Karpas-422 (cell line): ENCODE measurements at regions not wholly inside any gene's neighbourhood (a gene's known extent, or its start where the extent isn't known, plus 50 kb on each side); places are given as distances from the start of the nearest gene placed in this dataset.

Experiments used
- DNase-seq: peaks from one replicate; pipeline ENCODE4 v3.0.0-alpha.2; 2015
- H2AFZ ChIP-seq: fragments of 200-600 bp; sonication (generic); 2 replicates; pipeline ENCODE4 v1.6.1; 2014; ENCODE audit warnings: antibody characterized with exemption, low read length, mixed read lengths
- H3K27ac ChIP-seq: fragments of 200-600 bp; sonication (generic); 2 replicates; pipeline ENCODE4 v1.5.1; 2014; ENCODE audit warnings: mild to moderate bottlenecking, low read length, moderate library complexity
- H3K27me3 ChIP-seq: fragments of 200-600 bp; sonication (generic); 2 replicates; pipeline ENCODE4 v1.6.1; 2014; ENCODE audit warnings: low read length, mixed read lengths
- H3K36me3 ChIP-seq: fragments of 200-600 bp; sonication (generic); 2 replicates; pipeline ENCODE4 v1.6.1; 2014; ENCODE audit warnings: low read length, mixed read lengths; ENCODE audit not compliant: insufficient read depth
- H3K4me1 ChIP-seq: fragments of 200-600 bp; sonication (generic); 2 replicates; pipeline ENCODE4 v1.6.1; 2014; ENCODE audit warnings: mild to moderate bottlenecking, low read length, mixed read lengths
- H3K4me2 ChIP-seq: fragments of 200-600 bp; sonication (generic); 2 replicates; pipeline ENCODE4 v1.6.1; 2014; ENCODE audit warnings: low read length, low read depth, mild to moderate bottlenecking; ENCODE audit not compliant: poor library complexity, severe bottlenecking
- H3K4me3 ChIP-seq: fragments of 200-600 bp; sonication (generic); 2 replicates; pipeline ENCODE4 v1.5.1; 2014; ENCODE audit warnings: mild to moderate bottlenecking, antibody characterized with exemption, low read length, mixed read lengths
- H3K79me2 ChIP-seq: fragments of 200-600 bp; sonication (generic); 2 replicates; pipeline ENCODE4 v1.6.1; 2014; ENCODE audit warnings: mild to moderate bottlenecking, low read length, mixed read lengths
- H3K9ac ChIP-seq: fragments of 200-600 bp; sonication (generic); 2 replicates; pipeline ENCODE4 v1.6.0; 2014; ENCODE audit warnings: low read length
- H3K9me2 ChIP-seq: fragments of 200-600 bp; sonication (generic), shearing (Covaris generic); replicated peaks from 2 replicates; pipeline ENCODE4 v1.6.0; 2014; ENCODE audit warnings: mild to moderate bottlenecking, low read length, moderate library complexity; ENCODE audit not compliant: insufficient read depth
- H3K9me3 ChIP-seq: fragments of 300-700, 200-600 bp; sonication (generic); 2 replicates; pipeline ENCODE4 v1.6.1; 2014; ENCODE audit warnings: low read length, mixed read lengths
- H4K20me1 ChIP-seq: fragments of 200-600 bp; sonication (generic); 2 replicates; pipeline ENCODE4 v1.6.1; 2014; ENCODE audit warnings: mild to moderate bottlenecking, antibody characterized with exemption, low read length, low read depth; ENCODE audit not compliant: insufficient read depth

- Histone ChIP-seq H3K36me3 (no peaks in the 10 kb centered on the region), H3K9me3 (no peaks in the 10 kb centered on the region), H3K9me2 (no peaks in the 10 kb centered on the region), H2AFZ (no peak overlapping the region), H4K20me1 (no peaks in the 10 kb centered on the region), H3K4me2 (no peak overlapping the region), H3K4me3 (no peak overlapping the region), H3K79me2 (no peaks in the 10 kb centered on the region), H3K27ac (no peak overlapping the region), H3K27me3 (no peaks in the 10 kb centered on the region), H3K9ac (no peak overlapping the region), H3K4me1 (peaks cover 24% of the 10 kb centered on the region)
- DNase-seq: no peak
These were observed 60.6 kb upstream of the CCN6 start for GRCh38 chr6:111993342-111993741.

GRCh38 chr6:111994791-111995190 lies 59.1 kb upstream of the CCN6 start:
- peaks cover 20% of the 10 kb centered on the region for H3K4me1 ChIP-seq
- no peak for DNase-seq
- no peak overlapping the region for H3K27ac ChIP-seq
- no peaks in the 10 kb centered on the region for H3K27me3 ChIP-seq
- H3K9me3 ChIP-seq: no peaks in the 10 kb centered on the region
- H3K79me2 ChIP-seq: no peaks in the 10 kb centered on the region
- no peak overlapping the region for H3K4me2 ChIP-seq
- no peak overlapping the region for H3K4me3 ChIP-seq
- H4K20me1 ChIP-seq: no peaks in the 10 kb centered on the region
- no peak overlapping the region for H2AFZ ChIP-seq
- H3K9me2 ChIP-seq: no peaks in the 10 kb centered on the region
- H3K9ac ChIP-seq: no peak overlapping the region
- no peaks in the 10 kb centered on the region for H3K36me3 ChIP-seq

DNA sequence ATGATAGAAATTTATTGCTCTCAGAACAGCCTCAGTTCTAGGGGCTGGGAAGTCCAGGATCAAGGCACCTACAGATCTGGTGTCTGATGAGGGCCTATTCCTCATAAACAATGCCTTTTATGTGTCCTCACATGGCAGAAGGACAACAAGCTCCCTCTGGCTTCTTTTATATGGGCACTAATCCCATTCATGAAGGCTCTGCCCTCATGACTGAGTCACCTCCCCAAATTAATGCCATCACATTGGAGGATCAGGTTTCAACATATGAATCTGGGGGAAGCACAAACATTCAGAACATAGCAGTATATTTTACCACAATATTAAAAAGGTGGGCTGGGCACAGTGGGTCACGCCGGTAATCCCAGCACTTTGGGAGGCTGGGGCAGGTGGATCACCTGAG lies 58.5 kb upstream of the CCN6 start:
- Histone ChIP-seq H2AFZ (no peak overlapping the region), H4K20me1 (no peaks in the 10 kb centered on the region), H3K4me3 (no peak overlapping the region), H3K27ac (no peak overlapping the region), H3K9me3 (no peaks in the 10 kb centered on the region), H3K27me3 (no peaks in the 10 kb centered on the region), H3K4me2 (no peak overlapping the region), H3K4me1 (peaks cover 17% of the 10 kb centered on the region), H3K9me2 (no peaks in the 10 kb centered on the region), H3K36me3 (no peaks in the 10 kb centered on the region), H3K9ac (no peak overlapping the region), H3K79me2 (no peaks in the 10 kb centered on the region)
- no peak for DNase-seq

DNA sequence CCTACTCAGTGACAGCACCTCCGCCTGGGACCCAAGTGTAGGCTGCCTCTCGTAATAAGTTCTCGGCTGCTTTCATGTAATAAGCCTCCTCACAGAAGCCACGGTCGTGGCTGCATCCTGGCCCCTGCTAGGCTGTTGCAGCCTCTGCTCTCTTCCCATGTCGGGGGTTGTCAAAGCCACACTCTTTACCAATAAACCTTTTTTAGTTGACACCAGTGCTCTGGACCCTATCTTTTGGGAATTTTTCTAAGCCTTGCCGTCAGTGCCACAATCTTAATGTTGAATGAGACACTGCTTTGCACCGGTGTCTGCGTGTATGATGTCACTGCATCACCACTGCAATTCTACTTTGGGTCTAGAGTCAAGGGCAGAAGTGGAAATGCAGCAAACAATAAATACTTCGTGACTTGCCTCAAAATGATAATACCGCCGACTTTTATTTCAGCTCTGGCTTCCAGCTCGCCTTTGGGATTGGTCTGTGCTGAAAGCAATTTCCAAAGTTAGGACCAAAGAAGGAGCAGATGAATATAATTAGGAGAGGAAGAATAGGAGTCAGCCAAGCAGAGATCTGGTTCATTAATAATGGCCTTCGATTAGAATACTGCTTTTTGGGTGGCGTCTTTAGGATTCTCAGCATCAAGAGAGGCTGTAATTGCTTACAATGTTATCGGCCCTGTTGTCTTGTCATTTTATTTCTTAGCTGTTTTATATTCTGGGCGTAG lies 57.6 kb upstream of the CCN6 start:
- no peaks in the 10 kb centered on the region for H3K79me2 ChIP-seq
- H3K27ac ChIP-seq: no peak overlapping the region
- peak overlapping the region; percentile 56 for H3K4me2 ChIP-seq
- H3K9ac ChIP-seq: no peak overlapping the region
- peaks cover 17% of the 10 kb centered on the region for H3K4me1 ChIP-seq
- H4K20me1 ChIP-seq: no peaks in the 10 kb centered on the region
- H3K9me2 ChIP-seq: no peaks in the 10 kb centered on the region
- H2AFZ ChIP-seq: peak overlapping the region; percentile 65; the same call in 1 of the 2 replicates
- H3K27me3 ChIP-seq: no peaks in the 10 kb centered on the region
- no peaks in the 10 kb centered on the region for H3K36me3 ChIP-seq
- peak overlapping the region; percentile 17; the same call in 1 of the 2 replicates for H3K4me3 ChIP-seq
- DNase-seq: no peak
- no peaks in the 10 kb centered on the region for H3K9me3 ChIP-seq

- Histone ChIP-seq H4K20me1 (no peaks in the 10 kb centered on the region), H3K9me2 (no peaks in the 10 kb centered on the region), H3K79me2 (no peaks in the 10 kb centered on the region), H2AFZ (peak overlapping the region; percentile 65; the same call in 1 of the 2 replicates), H3K4me3 (peak overlapping the region; percentile 17; the same call in 1 of the 2 replicates), H3K4me1 (peaks cover 17% of the 10 kb centered on the region), H3K27me3 (no peaks in the 10 kb centered on the region), H3K4me2 (peak overlapping the region; percentile 56), H3K9me3 (no peaks in the 10 kb centered on the region), H3K36me3 (no peaks in the 10 kb centered on the region), H3K9ac (no peak overlapping the region), H3K27ac (no peak overlapping the region)
- peak; percentile 86 for DNase-seq
These were observed 56.6 kb upstream of the CCN6 start for GRCh38 chr6:111997078-111997852.

GRCh38 chr6:111997853-111998208 lies 56.1 kb upstream of the CCN6 start:
- Histone ChIP-seq H3K4me2 (no peak overlapping the region), H3K27me3 (no peaks in the 10 kb centered on the region), H4K20me1 (no peaks in the 10 kb centered on the region), H3K9me2 (no peaks in the 10 kb centered on the region), H3K79me2 (no peaks in the 10 kb centered on the region), H2AFZ (no peak overlapping the region), H3K36me3 (no peaks in the 10 kb centered on the region), H3K4me3 (no peak overlapping the region), H3K9ac (no peak overlapping the region), H3K27ac (no peak overlapping the region), H3K4me1 (peaks cover 17% of the 10 kb centered on the region), H3K9me3 (no peaks in the 10 kb centered on the region)
- DNase-seq: no peak

- H3K9ac ChIP-seq: no peak overlapping the region
- no peaks in the 10 kb centered on the region for H3K36me3 ChIP-seq
- no peaks in the 10 kb centered on the region for H3K27me3 ChIP-seq
- H3K4me1 ChIP-seq: no peaks in the 10 kb centered on the region; the same call in 1 of the 2 replicates
- H2AFZ ChIP-seq: no peak overlapping the region
- DNase-seq: no peak
- no peak overlapping the region for H3K4me2 ChIP-seq
- H3K79me2 ChIP-seq: no peaks in the 10 kb centered on the region
- no peaks in the 10 kb centered on the region for H4K20me1 ChIP-seq
- H3K9me3 ChIP-seq: no peaks in the 10 kb centered on the region
- H3K27ac ChIP-seq: no peak overlapping the region
- H3K4me3 ChIP-seq: no peak overlapping the region
- no peaks in the 10 kb centered on the region for H3K9me2 ChIP-seq
These were observed 51.6 kb upstream of the CCN6 start for GRCh38 chr6:112002307-112002706.
